H4 (cell line): ENCODE measurements at regions not wholly inside any gene's neighbourhood (a gene's known extent, or its start where the extent isn't known, plus 50 kb on each side); places are given as distances from the start of the nearest gene placed in this dataset.
"Not testable (repeated sequence)": the region's sequence is repeated elsewhere in the genome, so short reads cannot be mapped to it uniquely, and the experiment has no call there.

Experiments
- DNase-seq: peaks from one replicate; pipeline ENCODE4 v3.0.0-alpha.2; 2015; ENCODE audit warnings: low spot score

- no peak for DNase-seq
Observed at GRCh38 chr6:11326116-11326515, 93.6 kb upstream of the NEDD9 start.

- DNase-seq, result no peak
Observed at GRCh38 chr6:11324453-11325015, 92.1 kb upstream of the NEDD9 start.

- no peak for DNase-seq
Observed at GRCh38 chr6:11323666-11324452, 91.4 kb upstream of the NEDD9 start.

- no peak for DNase-seq
Observed at GRCh38 chr6:11322252-11322885, 89.9 kb upstream of the NEDD9 start.

- no peak for DNase-seq
Observed at GRCh38 chr6:11320914-11321597, 88.6 kb upstream of the NEDD9 start.

GRCh38 chr6:11318835-11319813, 86.7 kb upstream of the NEDD9 start:
- DNase-seq, result no peak

- peak; percentile 81 for DNase-seq
Observed at GRCh38 chr6:11317885-11318771, 85.7 kb upstream of the NEDD9 start.

GRCh38 chr6:11315743-11316437, 83.4 kb upstream of the NEDD9 start:
- no peak for DNase-seq

- DNase-seq, result no peak
Observed at GRCh38 chr6:11313207-11313606, 80.7 kb upstream of the NEDD9 start.

- no peak for DNase-seq
Observed at GRCh38 chr6:11311970-11312369, 79.5 kb upstream of the NEDD9 start.

GRCh38 chr6:11309947-11310665, 77.6 kb upstream of the NEDD9 start:
- DNase-seq, result no peak

- no peak for DNase-seq
Observed at GRCh38 chr6:11307226-11307625, 74.8 kb upstream of the NEDD9 start.

GRCh38 chr6:11304946-11305345, 72.5 kb upstream of the NEDD9 start:
- no peak for DNase-seq

GRCh38 chr6:11299876-11300428, 67.5 kb upstream of the NEDD9 start:
- not testable (repeated sequence) for DNase-seq

GRCh38 chr6:11299421-11299784, 66.9 kb upstream of the NEDD9 start:
- not testable (repeated sequence) for DNase-seq

- DNase-seq, result no peak
Observed at GRCh38 chr6:11298651-11299420, 66.4 kb upstream of the NEDD9 start.

- no peak for DNase-seq
Observed at GRCh38 chr6:11297376-11297729, 64.9 kb upstream of the NEDD9 start.
